Effector CD8-positive, alpha-beta T cell (primary cell): ENCODE measurements at regions not wholly inside any gene's neighbourhood (a gene's known extent, or its start where the extent isn't known, plus 50 kb on each side); places are given as distances from the start of the nearest gene placed in this dataset.
"Not testable (repeated sequence)": the region's sequence is repeated elsewhere in the genome, so short reads cannot be mapped to it uniquely, and the experiment has no call there.

Source experiments
- DNase-seq: peaks from one replicate; lab custom pipeline; 2025; lab: John Stamatoyannopoulos, UW

GRCh38 chr10:25076506-25077177 lies 60.2 kb downstream of the THNSL1 start:
- no peak for DNase-seq

- no peak for DNase-seq
Measured at GRCh38 chr10:25078658-25079431, 62.4 kb downstream of the THNSL1 start.

- DNase-seq = peak; percentile 24
Measured at GRCh38 chr10:25080880-25081581, 64.6 kb downstream of the THNSL1 start.

GRCh38 chr10:25082276-25083204 lies 66.1 kb downstream of the THNSL1 start:
- DNase-seq = no peak

- DNase-seq = no peak
Measured at GRCh38 chr10:25083546-25084111, 67.2 kb downstream of the THNSL1 start.

GRCh38 chr10:25084447-25084846 lies 68.0 kb downstream of the THNSL1 start:
- no peak for DNase-seq

- DNase-seq = no peak
Measured at GRCh38 chr10:25094590-25094989, 78.2 kb downstream of the THNSL1 start.

GRCh38 chr10:25097669-25098411 lies 77.0 kb upstream of the GPR158 start:
- no peak for DNase-seq

GRCh38 chr10:25100141-25100540 lies 74.7 kb upstream of the GPR158 start:
- DNase-seq = no peak

- DNase-seq = no peak
Measured at GRCh38 chr10:25101461-25102146, 73.2 kb upstream of the GPR158 start.

- no peak for DNase-seq
Measured at GRCh38 chr10:25102147-25102822, 72.5 kb upstream of the GPR158 start.

GRCh38 chr10:25103703-25104102 lies 71.1 kb upstream of the GPR158 start:
- no peak for DNase-seq

GRCh38 chr10:25104441-25104840 lies 70.4 kb upstream of the GPR158 start:
- DNase-seq = no peak

GRCh38 chr10:25105262-25105661 lies 69.5 kb upstream of the GPR158 start:
- no peak for DNase-seq

GRCh38 chr10:25105743-25106260 lies 69.0 kb upstream of the GPR158 start:
- no peak for DNase-seq

GRCh38 chr10:25107756-25108155 lies 67.0 kb upstream of the GPR158 start:
- no peak for DNase-seq

- DNase-seq = not testable (repeated sequence)
Measured at GRCh38 chr10:25109896-25110295, 64.9 kb upstream of the GPR158 start.

GRCh38 chr10:25112016-25112415 lies 62.8 kb upstream of the GPR158 start:
- no peak for DNase-seq
